GM18517 (cell line): ENCODE measurements at regions not wholly inside any gene's neighbourhood (a gene's known extent, or its start where the extent isn't known, plus 50 kb on each side); places are given as distances from the start of the nearest gene placed in this dataset.
A peak's percentile ranks its signal among the peaks of the same experiment; 100 is the strongest.
"Not testable (repeated sequence)": the region's sequence is repeated elsewhere in the genome, so short reads cannot be mapped to it uniquely, and the experiment has no call there.

Experiments
- ATAC-seq: cut with Tn5 transposase; IDR thresholded peaks from one replicate; pipeline ENCODE4 v1.9.1; 2021; ENCODE audit warnings: mild to moderate bottlenecking, moderate library complexity; ENCODE audit not compliant: unreplicated experiment

DNA sequence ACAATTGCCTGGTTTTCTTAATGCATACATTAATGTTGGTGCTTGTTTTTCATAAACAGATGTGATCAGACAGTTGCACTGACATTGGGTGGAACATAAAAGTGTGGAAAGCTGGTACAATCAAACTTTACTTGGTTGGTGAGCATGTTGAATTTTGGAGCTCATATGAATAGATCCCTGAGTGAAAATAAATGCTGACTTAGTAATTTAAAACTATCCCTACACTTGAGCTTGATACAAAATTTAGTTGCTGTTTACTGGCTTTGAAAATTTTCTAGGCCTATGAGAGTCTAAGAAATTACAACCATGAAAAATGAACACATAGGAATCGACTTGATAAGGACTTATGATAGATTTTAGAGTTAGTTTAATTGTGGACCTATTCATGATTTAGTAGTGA is 551.8 kb upstream of the PABPC4L start:
- no peak for ATAC-seq

DNA sequence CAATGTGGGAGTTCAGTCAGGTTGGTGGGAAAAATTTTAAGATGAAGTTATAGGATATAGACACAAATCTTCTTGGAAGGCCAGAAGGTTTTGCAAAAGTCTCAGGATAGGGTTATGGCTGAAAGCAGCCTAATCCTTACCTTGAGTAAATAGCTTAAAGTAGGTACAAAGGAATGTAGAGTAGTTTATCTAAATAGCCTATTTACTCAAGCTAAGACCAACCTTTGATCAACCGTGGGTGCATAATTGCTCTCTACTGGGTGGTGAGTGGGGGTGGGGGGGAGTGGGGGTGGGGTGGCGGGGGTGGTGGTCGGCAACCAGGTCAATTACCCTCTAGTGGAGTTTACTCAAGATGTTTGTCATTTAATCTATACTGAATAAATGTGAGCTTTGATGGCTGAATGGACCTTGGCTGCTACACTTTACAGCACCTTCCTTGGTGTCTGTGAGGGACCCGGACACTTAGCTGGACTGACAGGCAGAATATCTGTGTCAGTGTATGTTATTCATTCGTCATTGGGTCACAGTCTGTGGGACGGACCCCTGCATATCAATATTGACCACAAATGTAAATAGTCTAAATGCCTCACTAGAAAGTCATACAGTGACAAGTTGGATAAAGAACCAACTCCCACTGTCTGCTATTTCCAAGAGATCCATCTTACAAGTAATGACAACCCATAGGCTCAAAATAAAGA is 545.7 kb upstream of the PABPC4L start:
- ATAC-seq, result no peak

DNA sequence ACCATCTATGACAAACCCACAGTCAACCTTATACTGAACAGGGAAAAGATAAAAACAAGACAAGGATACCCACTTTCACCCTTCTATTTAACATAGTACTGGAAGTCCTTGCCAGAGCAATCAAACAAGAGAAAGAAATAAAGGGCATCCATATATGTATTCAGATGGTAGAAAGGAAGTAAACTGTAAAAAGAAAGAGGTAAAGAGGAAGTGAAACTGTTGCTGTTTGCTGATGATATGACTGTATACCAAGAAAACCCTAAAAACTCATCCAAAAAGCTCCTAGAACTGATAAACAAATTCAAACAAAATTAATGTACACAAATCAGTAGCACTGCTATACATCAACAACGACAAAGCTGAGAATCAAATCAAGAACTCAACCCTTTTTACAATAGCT is 538.7 kb upstream of the PABPC4L start:
- ATAC-seq, result peak; percentile 63

DNA sequence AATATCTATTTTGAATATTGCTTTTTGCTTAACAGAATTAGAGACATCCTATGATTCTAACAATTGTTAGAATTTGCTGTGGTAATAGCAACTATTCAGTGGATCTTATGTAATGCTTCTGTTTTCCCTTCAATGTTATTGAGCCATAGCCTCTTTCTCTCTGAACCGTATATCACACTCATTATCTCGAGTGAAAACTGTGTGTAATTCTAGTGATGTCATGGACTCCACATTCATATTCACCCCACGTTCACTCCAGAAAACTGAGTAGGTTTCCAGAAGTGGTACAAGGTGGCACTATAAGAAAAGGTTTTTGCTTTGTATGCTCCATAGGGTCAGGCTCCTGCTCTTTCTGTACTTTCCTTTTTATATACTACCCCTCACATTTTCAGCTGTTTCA is 534.3 kb upstream of the PABPC4L start:
- no peak for ATAC-seq

DNA sequence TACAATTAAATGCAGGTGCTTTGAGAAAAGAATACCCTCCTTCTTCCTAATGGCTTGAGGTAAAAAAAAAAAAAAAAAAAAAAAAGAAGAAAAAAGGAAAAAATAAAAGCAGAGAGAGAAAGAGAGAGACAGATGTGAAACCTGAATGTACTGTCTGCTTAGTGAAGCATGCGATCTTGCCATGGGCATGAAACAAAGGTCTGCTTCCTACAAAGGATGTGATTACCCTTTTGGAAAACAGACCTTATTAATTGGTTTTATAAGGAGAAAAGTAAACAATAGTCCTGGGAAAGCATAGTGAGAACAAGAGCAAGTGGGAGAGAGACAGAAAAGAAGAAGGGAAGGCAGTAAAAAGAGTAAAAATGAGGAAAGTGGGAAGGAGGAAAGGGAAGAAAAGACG is 526.1 kb upstream of the PABPC4L start:
- ATAC-seq, result no peak

DNA sequence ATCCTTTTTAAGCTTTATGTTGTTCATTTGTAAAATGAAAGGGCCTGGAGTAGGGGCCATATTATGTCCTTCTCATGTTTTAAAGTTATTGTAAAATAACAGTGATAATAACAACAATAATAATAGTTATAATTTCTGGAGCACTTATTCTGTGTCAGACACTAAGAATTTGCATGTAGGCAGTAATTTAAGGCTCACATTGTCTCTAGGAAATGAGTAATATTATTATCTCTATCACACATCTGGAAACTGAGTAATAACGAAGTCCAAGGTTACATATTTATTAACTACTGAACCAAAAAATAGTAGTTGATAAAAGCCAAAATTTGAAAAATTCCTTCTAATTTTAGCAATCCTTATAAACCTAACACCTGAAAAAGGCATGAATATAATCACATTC is 520.7 kb upstream of the PABPC4L start:
- ATAC-seq, result no peak

DNA sequence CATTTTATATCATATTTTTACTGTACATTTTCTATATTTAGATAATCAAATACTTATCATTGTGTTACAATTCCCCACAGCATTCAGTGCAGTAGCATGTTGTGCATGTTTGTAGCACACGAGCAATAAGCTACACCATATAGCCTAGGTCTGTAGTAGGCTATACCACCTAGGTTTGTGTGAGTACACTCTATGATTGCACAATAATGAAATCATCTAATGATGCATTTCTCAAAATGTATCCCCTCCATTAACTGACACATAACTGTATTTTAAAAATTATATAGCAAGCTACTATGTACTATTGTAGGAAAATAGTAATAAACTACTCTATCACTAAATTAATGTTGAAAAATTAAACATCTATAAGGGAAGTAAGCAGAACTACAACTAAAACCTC is 518.4 kb upstream of the PABPC4L start:
- no peak for ATAC-seq

DNA sequence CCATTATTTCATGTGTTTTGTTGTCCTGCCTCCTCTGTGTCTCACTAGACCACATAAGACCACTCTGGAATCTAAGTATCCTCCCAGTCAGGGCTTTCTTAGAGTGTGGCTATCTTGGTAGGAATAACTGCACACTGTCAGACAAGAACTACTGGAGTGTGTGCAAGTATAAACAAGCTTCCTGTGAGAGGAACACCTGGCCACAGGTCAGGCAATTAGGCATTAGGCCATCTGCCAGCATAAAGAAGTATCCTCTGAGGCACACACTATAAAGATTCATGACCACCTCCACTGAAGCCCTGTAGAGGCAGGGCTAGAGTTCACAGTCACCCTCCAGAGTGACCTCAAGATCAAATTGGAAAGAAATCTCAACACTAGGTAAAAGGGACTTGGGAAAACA is 507.0 kb upstream of the PABPC4L start:
- ATAC-seq, result no peak

DNA sequence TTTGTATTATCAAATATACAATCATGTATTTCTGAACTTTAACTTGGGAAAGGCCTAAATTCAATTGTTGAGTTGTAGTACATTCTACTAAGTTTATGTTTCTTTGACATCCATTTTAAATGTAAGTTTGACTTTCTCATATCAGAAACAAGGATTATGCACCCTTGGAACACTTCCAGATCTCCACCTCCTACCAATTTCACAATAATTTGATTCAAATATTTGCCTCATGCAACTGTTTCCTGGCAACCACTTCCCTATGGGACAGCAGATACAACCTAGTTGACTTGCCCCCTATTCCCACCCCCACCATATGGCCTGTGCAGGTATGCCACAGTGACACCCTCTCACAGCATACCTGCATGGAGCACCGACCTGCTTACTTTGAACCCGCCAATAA is 506.4 kb upstream of the PABPC4L start:
- no peak for ATAC-seq

DNA sequence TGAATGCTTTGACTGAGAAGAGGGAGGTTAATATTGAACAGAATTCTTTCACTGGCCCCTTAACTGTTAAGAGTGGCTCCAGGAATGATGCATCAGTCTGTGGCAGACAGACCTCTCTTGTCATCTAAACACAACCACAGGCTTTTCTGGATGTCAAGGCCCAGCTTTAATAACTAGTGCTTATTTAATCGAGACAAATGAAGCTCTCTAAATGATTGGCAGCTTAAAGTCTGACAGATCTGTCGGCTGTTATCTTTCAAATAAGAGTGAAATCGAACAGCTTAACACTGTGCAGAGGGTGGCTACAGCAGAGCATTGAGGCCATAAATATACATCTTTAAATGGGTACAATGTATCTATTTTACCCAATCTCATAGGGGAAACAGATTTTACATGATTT is 500.8 kb upstream of the PABPC4L start:
- ATAC-seq, result no peak

DNA sequence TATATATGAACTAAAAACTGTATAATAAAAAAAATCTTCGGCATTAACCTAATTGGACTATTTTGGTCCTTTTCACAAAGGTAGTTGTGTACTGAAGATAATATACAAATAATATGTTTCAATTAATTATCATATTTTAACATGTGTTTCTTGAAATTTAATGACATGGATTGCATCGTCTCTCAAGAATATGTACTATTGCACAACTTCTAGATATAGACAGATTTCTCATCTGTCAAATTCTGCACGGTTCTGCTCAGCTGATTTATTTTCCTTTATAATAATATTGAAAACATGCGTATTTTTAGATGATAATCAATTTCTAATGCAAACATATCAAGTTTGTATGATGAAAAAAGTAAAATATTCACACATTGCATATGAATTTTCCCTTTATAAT is 498.7 kb upstream of the PABPC4L start:
- no peak for ATAC-seq

DNA sequence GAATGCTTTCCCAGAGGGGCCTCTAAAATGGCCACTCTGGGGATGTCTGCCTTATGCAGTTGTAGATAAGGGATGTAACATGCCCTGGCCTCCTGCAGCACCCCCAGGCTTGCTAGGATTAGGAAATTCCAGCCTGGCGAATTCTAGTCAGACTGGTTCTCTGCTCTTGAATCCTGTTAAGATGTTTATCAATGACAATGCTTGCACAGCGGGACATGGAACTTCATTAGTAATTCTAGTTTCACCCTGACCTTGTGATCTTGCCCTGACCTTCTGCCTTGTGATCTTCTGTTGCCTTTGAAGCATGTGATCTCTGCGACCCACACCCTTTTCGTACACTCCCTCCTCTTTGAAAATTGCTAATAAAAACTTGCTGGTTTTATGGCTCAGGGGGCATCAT is 497.2 kb upstream of the PABPC4L start:
- ATAC-seq, result not testable (repeated sequence)

DNA sequence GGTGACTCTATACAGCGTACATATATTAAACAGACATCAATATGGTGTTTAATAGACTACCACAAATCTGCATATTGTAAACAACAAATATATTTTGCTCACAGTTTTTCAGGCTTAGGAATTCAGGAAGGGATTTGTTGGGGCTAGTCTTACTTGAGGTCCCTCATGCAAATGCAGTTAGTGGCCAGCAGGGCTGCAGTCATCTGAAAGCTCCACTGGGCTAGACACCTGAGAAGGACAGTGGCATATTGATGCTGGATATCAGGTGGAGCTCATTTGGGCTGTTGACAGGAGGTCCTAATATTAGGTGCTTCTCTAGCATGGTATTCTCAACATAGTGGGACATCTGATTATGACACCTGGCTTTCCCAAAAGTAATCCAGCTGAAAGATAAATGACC is 493.8 kb upstream of the PABPC4L start:
- ATAC-seq, result no peak

DNA sequence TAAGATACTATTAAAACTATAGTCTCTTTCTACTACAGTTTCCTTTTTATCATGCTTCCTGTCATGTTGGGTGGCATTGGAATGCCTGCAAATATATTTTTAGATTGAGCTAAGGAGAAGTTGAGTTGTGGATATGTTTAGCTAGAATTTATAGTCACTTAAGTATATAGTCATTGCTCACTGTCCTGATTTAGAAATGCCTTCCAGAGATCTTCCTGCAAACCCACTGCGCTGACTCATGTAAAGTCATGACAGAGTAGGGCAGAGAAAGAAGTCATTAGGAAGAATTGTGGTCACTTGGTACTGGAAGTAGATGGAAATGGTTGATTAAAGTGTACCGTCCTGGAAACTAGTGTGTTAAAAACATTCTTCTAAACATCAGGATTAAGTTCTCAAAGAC is 490.3 kb upstream of the PABPC4L start:
- ATAC-seq, result no peak

DNA sequence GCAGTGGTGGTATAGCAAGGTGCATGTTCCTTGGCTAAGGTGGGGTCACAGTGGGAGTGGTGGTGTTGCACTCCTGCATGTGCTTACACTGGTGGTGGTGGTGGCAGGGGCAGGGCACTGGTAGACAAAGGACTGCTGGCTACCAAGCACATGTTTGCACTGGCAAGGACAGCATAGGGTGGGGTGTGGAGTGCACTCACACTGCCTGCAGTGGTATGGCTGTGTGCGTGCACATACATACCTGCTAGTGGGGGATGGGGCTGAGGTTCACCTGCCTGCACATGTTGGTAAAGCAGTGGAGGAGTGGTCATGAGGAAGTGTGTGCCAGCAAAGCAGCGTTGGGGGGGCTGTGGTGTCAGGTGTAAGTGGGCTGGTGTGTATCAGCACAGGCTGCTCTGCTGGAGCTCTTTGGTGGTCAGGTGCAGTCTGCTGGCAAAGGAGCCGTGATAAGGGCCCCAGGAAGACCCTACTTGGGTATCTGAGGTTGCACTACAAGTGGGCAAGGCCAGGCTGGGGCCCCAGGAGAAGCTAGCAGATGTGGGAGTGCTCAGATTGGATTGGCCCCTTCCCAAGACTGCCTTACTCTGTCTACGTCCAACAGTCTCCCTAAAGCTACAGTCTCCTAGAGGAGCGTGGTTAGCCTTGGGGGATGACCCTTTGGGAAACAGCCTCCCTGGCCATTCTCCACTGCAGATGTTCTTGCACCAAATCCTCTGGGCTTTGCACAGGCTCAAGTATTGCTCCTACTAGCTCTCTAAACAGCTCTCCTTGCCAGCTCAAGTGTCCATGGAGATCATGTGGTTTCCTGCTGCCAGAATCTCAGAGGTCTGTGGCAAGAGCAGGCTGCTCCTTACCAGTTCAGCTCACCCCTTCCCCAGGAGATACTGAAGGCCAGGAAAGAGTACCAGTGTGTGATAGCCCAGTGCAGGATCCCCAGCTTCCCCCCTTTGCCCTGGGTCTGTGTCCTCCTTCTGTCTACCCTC is 486.3 kb upstream of the PABPC4L start:
- no peak for ATAC-seq

DNA sequence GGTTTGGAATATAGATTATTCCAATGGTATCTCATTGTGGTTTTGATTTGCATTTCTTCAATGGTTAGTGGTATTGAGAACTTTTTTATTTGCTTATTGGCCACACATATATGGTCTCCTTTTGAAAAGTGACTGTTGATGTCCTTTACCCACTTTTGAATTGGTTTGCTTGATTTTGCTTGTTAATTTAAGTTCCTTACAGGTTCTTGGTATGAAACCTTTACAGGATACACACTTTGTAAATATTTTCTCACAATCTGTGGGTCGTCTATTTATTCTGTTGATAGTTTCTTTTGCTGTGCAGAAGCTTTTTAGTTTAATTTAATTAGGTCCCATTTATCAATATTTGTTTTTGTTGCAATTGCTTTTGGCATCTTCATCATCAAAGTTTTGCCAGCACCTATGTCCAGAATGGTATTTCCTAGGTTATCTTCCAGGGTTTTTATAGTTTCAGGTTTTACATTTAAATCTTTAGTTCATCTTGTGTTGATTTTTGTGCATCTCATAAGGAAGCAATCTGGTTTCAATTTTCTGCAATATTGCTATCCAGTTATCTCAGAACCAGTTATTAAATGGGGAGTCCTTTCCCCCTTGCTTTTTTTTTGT is 475.7 kb upstream of the PABPC4L start:
- ATAC-seq, result no peak

DNA sequence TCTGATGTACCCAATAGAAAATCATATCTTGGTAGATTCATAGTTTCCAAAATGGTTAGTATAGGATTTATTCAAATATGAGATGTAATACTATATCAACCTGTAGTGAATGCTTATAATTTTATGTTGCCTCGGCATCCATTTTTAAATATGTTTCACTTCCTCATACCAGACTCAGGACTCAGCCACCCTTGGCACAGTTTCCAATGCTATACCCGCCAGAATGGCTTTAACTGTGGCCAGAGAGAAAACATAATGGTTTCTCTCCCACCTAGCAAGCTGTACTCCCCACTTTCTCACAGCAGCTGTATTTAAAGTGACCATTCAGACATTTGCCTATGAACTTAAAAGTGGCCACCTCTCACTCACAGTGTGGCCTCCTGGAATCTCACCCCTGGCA is 466.6 kb upstream of the PABPC4L start:
- no peak for ATAC-seq

DNA sequence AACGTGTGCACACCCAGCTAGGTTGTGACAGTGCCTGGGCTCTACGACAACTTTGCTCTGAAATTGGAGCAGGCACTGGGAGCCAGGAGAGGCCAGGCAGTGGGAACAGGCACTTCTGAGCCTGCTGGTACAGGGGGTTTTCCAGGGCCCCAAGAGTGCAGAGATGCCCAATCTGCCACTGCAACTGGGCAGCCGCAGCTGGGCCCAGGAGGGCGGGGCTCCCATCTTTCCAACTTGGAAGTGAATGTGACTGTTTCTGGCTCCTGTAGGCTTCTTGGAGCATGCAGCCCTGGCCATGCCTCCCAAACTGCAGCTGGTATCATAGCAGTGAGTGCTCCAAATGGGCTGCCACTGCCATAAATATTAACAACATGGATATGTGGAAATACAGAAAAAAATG is 465.1 kb upstream of the PABPC4L start:
- no peak for ATAC-seq

DNA sequence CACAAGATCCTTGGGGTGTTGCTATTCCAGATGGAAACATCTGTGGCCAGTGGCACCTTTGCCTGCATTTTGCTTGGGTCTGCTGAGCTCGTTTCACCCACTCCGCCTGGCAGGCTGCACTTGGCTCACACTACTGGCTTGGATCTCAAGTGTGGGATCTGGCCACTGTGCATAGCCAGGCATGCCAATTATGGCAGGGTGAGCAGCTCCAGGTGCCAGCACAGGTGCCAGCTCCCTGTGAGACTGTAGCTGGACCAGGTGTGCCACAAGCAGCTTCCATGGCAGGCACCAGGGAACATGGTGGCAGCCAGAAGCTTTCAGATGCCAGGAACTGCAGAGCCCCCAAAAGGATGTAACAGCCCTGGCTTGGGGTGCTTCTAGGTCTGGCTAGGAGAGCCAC is 463.8 kb upstream of the PABPC4L start:
- ATAC-seq, result no peak

DNA sequence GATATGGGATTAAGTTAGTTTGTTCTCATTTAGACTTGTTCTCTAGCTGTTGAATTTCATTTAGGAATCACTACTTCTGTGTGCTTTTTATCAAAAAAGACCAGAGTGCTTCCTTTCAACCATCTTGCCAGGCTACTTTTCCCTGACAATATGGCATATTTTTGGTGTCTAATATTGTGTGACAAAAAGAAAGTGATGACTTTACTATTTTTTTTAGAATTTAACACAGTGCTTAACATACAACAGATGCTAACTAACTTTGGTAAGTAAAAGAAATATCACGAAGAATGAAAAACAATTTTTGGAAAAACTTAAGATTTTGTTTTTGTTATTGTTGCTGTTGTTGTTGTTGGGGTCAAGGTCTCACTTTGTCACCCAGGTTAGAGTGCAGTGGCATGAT is 462.2 kb upstream of the PABPC4L start:
- no peak for ATAC-seq

DNA sequence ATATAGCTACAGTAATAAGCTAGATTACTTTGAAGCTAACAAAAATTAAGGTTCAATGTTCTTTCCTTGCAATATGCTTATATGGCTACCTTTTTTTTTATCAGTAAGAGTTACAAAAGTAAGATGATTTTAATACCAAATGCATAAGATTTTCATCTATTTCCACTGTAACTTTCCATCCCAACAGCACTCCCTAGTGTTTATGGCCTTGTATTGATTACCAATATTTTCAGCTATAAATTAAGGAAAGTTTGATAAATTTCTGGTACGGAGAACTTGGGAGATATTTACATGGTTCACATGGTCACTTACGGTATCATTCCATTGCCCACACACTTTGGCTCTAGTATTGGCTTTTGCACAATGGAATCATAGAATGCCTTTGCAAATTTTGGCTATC is 448.9 kb upstream of the PABPC4L start:
- ATAC-seq, result no peak

DNA sequence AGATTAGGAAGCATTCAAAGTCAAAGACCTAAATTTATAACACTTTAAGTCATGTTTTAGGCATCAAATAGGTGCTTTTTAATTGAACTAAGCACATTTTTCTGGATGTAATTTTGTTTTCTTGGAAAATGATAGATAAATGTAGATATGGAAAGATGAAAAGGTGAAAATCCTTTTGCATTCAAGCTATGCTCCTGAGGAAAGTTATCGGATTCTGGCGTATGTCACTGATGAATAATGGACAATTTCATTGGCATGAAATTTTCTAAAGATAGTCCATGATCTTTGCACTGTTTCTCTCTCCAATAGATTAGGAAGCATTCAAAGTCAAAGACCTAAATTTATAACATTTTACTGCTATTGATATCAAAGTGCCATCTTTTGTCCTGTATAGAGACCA is 444.2 kb upstream of the PABPC4L start:
- ATAC-seq, result no peak
